ENCODE measurements at regions not wholly inside any gene's neighbourhood (a gene's known extent, or its start where the extent isn't known, plus 50 kb on each side); places are given as distances from the start of the nearest gene placed in this dataset.

DNA sequence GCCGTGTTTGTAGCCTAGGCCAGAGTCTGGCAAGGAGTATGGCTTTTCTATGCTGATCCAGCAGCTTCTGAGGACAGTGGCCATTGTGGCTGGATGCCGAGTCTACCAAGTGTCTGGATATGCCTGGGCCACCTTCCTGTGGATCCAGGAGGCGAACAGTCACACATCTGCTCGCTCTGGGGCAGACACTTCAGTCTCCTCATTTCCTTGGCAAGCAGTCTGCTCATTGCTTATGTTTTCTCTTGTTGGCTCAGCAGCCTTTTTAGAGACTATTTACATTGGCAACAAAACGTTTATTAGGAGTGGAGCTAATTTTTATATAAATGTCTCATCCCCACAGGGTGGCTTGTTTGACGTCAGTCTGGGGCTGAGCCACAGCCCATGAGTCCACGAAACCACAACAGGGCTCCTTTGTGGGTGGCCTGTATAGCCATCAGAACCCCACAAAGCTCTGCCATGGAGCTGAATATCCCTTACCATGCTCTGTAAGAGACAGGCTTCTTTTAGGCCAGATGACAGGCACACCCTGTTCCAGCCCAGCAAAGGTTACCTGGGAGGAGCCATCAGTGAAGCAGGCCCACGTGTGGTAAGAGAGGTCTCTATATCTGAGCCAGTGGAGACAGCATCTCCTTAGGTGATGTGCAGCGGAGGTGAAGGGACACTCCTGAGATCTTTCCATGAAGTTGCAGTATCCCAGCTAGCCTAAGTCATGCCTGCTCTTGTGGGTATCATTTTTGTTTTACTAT is 221.7 kb downstream of the DIRAS2 start:
- no peaks in the 10 kb centered on the region for H3K36me3 Mint-ChIP-seq
- H3K4me1 Mint-ChIP-seq: no peaks in the 10 kb centered on the region
- no peak overlapping the region for H3K27ac Mint-ChIP-seq
- H3K9me3 Mint-ChIP-seq: no peaks in the 10 kb centered on the region
- H3K27me3 Mint-ChIP-seq: peaks cover 15 to 34% (median 24%) of the 10 kb centered on the region in 3 donors
- H3K4me3 Mint-ChIP-seq: no peak overlapping the region
- no peak for DNase-seq
- ATAC-seq (ENCODE audit: low read depth in 2 of 2): no peak

DNA sequence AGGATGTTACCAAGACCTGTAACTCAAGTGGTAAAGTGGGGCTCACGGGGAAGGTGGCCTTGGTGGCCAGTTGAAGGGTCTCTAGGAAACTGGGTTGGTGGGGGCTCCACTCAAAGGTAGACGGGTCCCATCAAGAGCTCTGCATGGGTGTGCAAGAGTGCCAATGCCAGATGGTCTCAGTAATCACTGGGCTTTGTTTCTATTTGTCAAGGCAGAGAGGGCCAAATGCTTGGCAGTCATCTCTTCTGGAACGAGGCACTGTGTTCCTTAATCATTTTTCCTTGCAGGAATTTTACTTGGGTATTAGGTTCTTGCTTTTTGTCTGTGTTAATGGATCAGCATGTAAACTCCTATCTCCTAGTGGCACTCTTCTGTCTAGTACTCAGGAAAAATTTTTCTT is 220.8 kb downstream of the DIRAS2 start:
- H3K4me1 Mint-ChIP-seq: no peaks in the 10 kb centered on the region
- no peak for ATAC-seq (ENCODE audit: low read depth in 2 of 2)
- H3K27ac Mint-ChIP-seq: no peak overlapping the region
- no peak for DNase-seq
- no peak overlapping the region for H3K4me3 Mint-ChIP-seq
- no peaks in the 10 kb centered on the region for H3K36me3 Mint-ChIP-seq
- H3K9me3 Mint-ChIP-seq: no peaks in the 10 kb centered on the region
- peaks cover 17 to 34% (median 24%) of the 10 kb centered on the region in 3 donors for H3K27me3 Mint-ChIP-seq

DNA sequence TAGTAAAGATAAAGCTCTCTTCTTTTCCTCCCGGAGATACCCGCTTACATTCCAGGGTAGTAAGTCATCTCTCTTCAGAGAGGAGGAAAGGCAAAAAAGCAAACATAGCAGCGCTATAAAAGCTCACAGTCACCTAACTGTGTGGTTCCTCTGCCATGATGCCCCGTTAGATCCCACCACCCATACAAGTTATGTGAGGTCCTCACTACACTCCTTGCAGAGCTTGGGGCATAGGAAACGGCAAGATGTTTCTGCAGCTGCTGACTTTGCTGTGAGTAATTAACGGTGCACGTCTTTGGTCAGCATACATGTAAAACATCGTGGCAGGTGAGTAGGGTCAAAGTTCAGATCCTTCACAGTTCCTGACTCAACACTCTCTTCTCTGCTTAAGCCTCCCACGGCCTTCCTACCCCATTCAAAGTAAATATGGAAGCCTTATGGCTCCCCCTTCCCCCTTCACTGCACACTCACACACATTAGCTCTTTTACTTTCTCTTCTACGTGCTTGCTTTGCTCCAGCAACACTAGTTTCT is 218.9 kb downstream of the DIRAS2 start:
- no peak overlapping the region for H3K27ac Mint-ChIP-seq
- no peaks in the 10 kb centered on the region for H3K9me3 Mint-ChIP-seq
- ATAC-seq (ENCODE audit: low read depth in 2 of 2): no peak
- DNase-seq: no peak
- H3K36me3 Mint-ChIP-seq: no peaks in the 10 kb centered on the region
- peaks cover 27 to 31% (median 29%) of the 10 kb centered on the region in 3 donors for H3K27me3 Mint-ChIP-seq
- H3K4me1 Mint-ChIP-seq: no peaks in the 10 kb centered on the region
- no peak overlapping the region for H3K4me3 Mint-ChIP-seq

DNA sequence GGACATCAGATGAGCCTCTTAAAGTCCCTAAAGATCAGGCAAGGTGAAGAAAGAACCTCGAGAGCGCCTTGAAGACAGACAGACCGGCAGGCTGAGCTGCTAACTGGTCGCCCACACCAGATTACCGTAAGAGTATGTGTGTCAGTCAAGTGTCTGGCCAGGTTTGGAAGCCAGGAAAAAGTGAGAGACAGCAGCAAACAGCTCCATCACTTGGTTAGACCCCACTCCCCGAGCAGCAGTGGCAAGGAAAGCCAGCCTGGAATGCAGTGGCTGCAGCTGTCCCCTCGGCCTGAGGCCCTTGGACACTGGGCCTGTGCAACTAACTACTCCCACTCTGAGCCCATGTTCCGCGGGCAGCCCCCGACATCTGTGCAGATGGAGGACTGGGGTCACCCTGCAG is 214.1 kb downstream of the DIRAS2 start:
- no peak overlapping the region for H3K4me3 Mint-ChIP-seq
- H3K9me3 Mint-ChIP-seq: no peaks in the 10 kb centered on the region
- ATAC-seq (ENCODE audit: low read depth in 2 of 2) (no peak), DNase-seq (no peak)
- no peaks in the 10 kb centered on the region for H3K4me1 Mint-ChIP-seq
- peaks cover 25 to 37% (median 33%) of the 10 kb centered on the region in 3 donors for H3K27me3 Mint-ChIP-seq
- H3K36me3 Mint-ChIP-seq: no peaks in the 10 kb centered on the region
- peak overlapping the region in 1 of 6 donors; percentile 80 for H3K27ac Mint-ChIP-seq

DNA sequence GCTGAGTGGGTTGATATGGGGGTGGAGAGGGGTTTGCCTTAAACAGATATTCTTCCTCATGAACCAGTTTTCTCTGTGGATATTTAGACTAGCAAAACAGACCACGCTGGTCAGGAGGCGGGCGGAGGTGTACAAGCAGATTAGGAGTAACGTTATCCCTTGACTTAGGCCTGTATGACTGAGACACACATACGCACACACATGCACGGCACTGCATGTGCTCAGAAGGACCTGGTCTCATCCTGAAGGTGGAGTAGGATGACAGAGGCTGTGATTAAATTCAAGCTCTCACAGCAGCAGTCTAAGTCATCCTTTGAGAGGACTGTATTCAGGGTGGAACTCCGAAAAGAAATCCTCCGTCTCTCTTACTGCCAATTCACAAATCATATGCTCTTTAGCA is 209.7 kb downstream of the DIRAS2 start:
- Mint-ChIP-seq H3K9me3 (peaks cover 0 to 4% (median 0%) of the 10 kb centered on the region in 7 donors), H3K27ac (no peak overlapping the region), H3K36me3 (no peaks in the 10 kb centered on the region), H3K27me3 (peaks cover 31 to 41% (median 34%) of the 10 kb centered on the region in 3 donors), H3K4me3 (no peak overlapping the region), H3K4me1 (no peaks in the 10 kb centered on the region)
- no peak for ATAC-seq (ENCODE audit: low read depth in 2 of 2)
- no peak for DNase-seq

DNA sequence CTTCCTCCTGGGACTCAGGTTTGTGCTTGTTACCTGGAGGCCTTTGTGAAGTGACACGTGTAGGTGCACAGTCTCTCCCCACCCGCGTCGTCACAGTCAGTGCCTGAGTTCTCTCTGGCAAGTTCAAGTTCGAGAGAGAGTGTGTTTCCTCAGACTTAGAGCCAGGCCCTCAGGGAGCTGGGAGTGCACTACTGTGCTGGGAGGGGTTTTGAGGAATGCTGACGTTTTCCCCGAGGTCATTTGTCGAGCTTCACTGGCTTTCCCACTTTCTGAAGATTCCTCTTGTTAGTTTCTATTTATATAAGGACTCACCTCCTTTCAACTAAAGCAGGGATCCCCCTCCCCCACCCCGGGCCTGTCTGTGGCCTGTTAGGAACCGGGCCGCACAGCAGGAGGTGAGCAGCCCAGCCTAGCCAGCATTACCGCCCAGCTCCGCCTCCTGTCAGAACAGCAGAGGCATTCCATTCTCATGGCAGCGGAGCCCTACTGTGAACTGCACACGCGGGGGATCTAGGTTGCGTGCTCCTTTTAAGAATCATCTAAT is 209.2 kb downstream of the DIRAS2 start:
- Mint-ChIP-seq H3K9me3 (peaks cover 0 to 5% (median 1%) of the 10 kb centered on the region in 7 donors), H3K4me1 (no peaks in the 10 kb centered on the region), H3K27ac (peak overlapping the region in 1 of 6 donors; percentile 52), H3K4me3 (no peak overlapping the region), H3K27me3 (peaks cover 30 to 39% (median 32%) of the 10 kb centered on the region in 3 donors), H3K36me3 (no peaks in the 10 kb centered on the region)
- DNase-seq (no peak), ATAC-seq (ENCODE audit: low read depth in 2 of 2) (no peak)

DNA sequence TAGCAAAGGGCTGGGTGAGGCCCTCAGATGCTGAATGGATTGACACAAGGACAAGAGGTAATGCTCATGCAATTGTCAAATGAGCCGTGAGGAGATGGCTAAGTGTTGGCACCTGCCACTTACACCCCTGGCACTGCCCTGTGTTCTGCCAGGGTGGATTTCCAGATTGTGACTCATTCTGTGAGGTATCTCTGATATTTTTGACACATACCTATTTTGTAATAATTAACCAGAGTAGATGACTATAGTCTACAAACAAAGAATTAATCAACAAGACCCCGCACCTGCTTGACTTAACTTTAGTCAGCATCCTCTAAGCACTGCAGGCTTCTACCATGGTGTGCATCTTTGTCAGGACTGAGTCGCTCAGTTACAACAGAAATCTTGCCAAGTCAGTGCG is 200.8 kb downstream of the DIRAS2 start:
- Mint-ChIP-seq H3K4me3 (no peak overlapping the region), H3K27ac (no peak overlapping the region), H3K36me3 (no peaks in the 10 kb centered on the region), H3K4me1 (no peaks in the 10 kb centered on the region), H3K9me3 (peaks cover 3 to 26% (median 18%) of the 10 kb centered on the region in 7 donors), H3K27me3 (peaks cover 36 to 45% (median 38%) of the 10 kb centered on the region in 3 donors)
- DNase-seq: no peak
- ATAC-seq (ENCODE audit: low read depth in 2 of 2): no peak

DNA sequence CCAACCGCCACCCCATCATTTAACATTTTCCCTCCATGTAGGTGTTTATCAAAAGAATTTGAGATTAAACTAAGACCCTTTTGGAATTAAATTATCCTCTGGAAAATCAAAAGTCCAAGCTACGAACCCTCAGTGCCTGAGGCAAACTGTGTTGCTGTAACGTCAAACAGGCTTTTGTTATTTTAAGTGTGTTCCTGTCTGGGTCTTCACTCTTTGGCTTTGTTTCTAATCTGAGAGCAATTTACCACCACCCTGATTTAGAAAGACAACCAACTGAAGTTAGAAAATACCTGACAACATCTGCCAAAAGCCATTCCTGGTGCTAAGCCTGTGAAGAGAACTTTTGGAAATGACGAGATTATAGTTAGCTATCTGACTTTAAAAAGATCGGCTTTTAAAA is 199.9 kb downstream of the DIRAS2 start:
- Mint-ChIP-seq H3K4me3 (no peak overlapping the region), H3K27me3 (peaks cover 41 to 45% (median 45%) of the 10 kb centered on the region in 3 donors), H3K36me3 (no peaks in the 10 kb centered on the region), H3K4me1 (no peaks in the 10 kb centered on the region), H3K9me3 (peaks cover 3 to 26% (median 17%) of the 10 kb centered on the region in 7 donors), H3K27ac (no peak overlapping the region)
- DNase-seq (no peak), ATAC-seq (ENCODE audit: low read depth in 2 of 2) (no peak)

DNA sequence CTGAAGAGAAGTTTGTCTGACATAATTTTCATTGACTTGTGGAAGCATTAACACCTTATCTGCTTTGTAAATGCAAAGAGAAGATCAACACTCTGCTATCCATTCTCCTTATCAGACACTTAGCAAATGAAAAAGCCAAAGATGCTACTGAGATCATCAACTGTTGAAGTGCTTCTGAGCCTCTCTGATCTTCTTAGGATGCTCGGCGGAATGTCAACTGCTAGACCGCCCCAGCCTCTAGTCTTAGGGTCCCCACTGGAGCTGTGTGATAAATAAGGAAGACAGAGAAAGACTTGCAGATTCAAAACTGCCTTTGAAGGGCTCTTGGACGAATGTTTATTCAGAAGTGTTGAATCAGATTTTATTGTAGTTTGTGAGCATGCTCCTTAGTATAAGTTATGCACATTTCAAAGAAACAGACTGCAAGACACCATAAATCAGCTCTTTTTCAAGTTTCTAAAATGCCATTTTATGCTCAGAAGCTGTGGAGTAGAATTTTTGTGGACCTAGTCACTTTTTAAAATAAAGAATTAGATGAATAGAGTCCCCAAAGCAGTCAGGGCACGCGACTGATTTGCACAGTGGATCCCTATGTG is 197.9 kb downstream of the DIRAS2 start:
- ATAC-seq (ENCODE audit: low read depth in 2 of 2): no peak
- no peak overlapping the region for H3K4me3 Mint-ChIP-seq
- H3K4me1 Mint-ChIP-seq: no peaks in the 10 kb centered on the region
- no peaks in the 10 kb centered on the region for H3K36me3 Mint-ChIP-seq
- peaks cover 43 to 54% (median 47%) of the 10 kb centered on the region in 3 donors for H3K27me3 Mint-ChIP-seq
- peaks cover 1 to 12% (median 3%) of the 10 kb centered on the region in 7 donors for H3K9me3 Mint-ChIP-seq
- no peak for DNase-seq
- no peak overlapping the region for H3K27ac Mint-ChIP-seq

DNA sequence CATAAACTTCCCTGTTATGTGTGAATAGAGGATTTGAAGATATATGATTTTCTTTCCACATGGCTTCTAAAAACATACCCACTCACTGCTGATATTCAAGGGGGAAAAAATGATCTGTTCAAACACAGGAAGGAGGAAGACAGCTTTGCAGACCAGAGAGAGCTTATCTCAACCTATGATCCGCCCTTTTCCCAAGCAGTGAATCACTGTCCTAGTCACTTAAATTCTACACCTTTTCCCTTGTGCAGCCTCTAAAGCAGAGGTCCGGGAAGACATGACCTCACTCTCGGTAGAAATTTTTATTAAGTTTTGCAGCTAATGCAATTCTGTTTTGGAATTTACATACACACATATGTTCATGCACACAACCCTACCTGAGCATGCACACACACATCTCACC is 197.2 kb downstream of the DIRAS2 start:
- no peaks in the 10 kb centered on the region for H3K36me3 Mint-ChIP-seq
- H3K4me1 Mint-ChIP-seq: no peaks in the 10 kb centered on the region
- H3K27me3 Mint-ChIP-seq: peaks cover 46 to 57% (median 49%) of the 10 kb centered on the region in 3 donors

DNA sequence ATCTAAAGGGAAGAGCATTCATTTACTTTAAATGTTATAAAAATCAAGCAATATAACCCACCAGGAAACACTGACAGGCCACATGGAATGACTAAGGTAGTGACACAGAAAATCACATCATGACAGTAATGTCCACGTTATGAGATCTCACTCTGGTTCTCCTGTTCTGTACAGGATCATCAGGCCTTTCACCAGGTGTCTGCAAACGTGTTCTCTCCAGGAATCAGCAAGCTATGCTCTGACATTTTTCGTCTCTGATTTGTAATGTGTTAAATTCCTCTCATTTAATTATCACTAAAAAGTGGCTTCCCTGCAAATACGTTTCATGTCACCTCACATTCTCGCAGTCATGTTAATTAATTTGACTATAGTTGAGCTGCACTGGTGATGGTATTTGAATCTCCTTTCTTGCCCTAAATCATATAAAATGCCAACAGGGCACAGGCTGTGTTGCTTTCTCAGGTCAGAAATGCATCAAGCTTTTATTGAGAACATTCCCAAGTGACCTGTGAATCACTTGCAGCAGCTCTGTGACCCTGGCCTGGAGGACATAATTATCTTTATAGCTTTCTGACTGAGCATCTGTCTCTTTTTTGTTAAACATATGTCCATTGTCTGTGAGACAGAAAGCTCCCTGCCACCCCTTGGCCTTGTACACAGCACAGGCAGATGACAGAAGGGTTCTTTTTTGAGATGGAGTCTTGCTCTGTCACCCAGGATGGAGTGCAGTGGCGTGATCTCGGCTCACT is 196.2 kb downstream of the DIRAS2 start:
- Mint-ChIP-seq H3K27ac (no peak overlapping the region), H3K4me3 (no peak overlapping the region), H3K4me1 (no peaks in the 10 kb centered on the region), H3K9me3 (peaks cover 0 to 6% (median 0%) of the 10 kb centered on the region in 7 donors), H3K36me3 (no peaks in the 10 kb centered on the region), H3K27me3 (peaks cover 48 to 59% (median 51%) of the 10 kb centered on the region in 3 donors)
- ATAC-seq (ENCODE audit: low read depth in 2 of 2) (no peak), DNase-seq (no peak)

More for the DNA sequence above, 197.2 kb downstream of the DIRAS2 start:
- H3K27ac Mint-ChIP-seq: no peak overlapping the region
- ATAC-seq (ENCODE audit: low read depth in 2 of 2) (no peak), DNase-seq (no peak)
- no peak overlapping the region for H3K4me3 Mint-ChIP-seq
- H3K9me3 Mint-ChIP-seq: peaks cover 0 to 6% (median 0%) of the 10 kb centered on the region in 7 donors

DNA sequence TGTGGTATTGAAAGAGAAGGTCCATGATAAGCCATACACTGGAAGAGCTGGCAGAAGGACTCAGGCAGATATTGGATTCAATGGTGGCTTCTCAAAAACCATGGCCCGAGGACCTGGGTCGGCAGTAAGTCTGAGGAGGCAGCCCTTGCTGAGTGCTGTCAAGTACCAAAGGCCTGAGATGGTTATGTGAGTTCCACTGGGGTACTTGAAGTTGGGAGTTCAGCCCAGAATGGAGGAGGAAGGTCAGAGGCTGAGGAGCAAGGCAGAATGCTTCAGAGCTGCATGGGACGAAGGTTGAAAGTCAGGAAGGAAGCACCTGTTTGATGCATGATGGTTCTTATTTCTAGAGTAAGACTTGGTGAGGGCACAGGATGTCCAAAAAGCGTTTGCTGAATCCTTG is 194.9 kb downstream of the DIRAS2 start:
- Mint-ChIP-seq H3K27me3 (peaks cover 42 to 48% (median 45%) of the 10 kb centered on the region in 3 donors), H3K9me3 (no peaks in the 10 kb centered on the region), H3K4me1 (no peaks in the 10 kb centered on the region), H3K27ac (no peak overlapping the region), H3K36me3 (no peaks in the 10 kb centered on the region), H3K4me3 (no peak overlapping the region)
- no peak for ATAC-seq (ENCODE audit: low read depth in 2 of 2)
- DNase-seq: no peak

DNA sequence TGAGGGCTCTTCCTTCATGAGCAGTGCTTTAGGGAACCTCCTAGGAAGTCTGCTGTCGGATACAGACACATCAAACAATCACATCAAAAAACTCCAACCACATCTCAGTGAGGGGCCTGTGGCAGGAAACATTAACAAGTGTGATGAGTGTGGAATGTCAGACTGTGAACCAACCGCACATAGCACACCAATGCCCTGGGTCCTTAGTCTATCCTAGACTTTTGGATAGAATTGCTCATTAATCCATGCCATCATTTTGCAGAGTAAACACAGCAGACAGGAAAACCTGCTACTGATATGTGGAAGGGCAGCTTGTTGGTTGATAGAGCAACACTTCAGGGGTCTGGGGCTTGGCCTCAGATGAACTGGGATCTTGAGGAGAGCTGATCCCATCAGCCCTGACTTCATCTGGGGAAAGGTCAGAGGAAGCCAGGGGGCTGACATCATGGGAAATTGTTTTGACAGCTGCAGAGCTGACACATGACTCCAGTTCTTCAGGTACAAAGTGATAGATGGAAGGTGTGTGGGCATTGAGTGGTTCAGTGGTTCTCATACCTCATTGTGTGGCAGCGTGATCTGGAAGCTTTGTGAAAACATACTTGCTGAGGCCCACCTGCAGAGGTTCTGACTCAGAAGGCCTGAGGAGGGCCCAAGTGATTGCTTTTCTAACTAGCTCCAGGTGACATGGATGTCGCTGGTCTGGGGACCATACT is 193.3 kb downstream of the DIRAS2 start:
- no peaks in the 10 kb centered on the region for H3K36me3 Mint-ChIP-seq
- no peak overlapping the region for H3K4me3 Mint-ChIP-seq
- no peak overlapping the region for H3K27ac Mint-ChIP-seq
- H3K9me3 Mint-ChIP-seq: peaks cover 0 to 5% (median 0%) of the 10 kb centered on the region in 7 donors
- H3K27me3 Mint-ChIP-seq: peaks cover 34 to 42% (median 36%) of the 10 kb centered on the region in 3 donors
- ATAC-seq (ENCODE audit: low read depth in 2 of 2): no peak
- no peak for DNase-seq
- H3K4me1 Mint-ChIP-seq: no peaks in the 10 kb centered on the region
